ENCODE measurements at regions not wholly inside any gene's neighbourhood (a gene's known extent, or its start where the extent isn't known, plus 50 kb on each side); places are given as distances from the start of the nearest gene placed in this dataset.

GRCh38 chr3:132242790-132243189, 74.4 kb upstream of the ACP3 start (continued):
- no peak for TF ChIP-seq MTA3 (CRISPR knock-in tag; IDR thresholded peaks at IDR 0.05)

- Histone ChIP-seq H3K27ac (ENCODE audit: extremely low read length, insufficient read depth, low read length) (no peak overlapping the region), H3K4me1 (ENCODE audit: insufficient read depth, low read length) (no peaks in the 10 kb centered on the region), H4K20me1 (ENCODE audit: insufficient read depth, low read length) (no peaks in the 10 kb centered on the region), H3K9ac (ENCODE audit: insufficient read depth, low read depth, low read length) (no peak overlapping the region), H3K4me3 (replicated peaks in 1 of 3; ENCODE audit: insufficient read depth in 1 of 3, low read depth in 2 of 3, low read length in 3 of 3) (no peak overlapping the region), H3K9me3 (ENCODE audit: low read length) (no peaks in the 10 kb centered on the region), H3K4me2 (ENCODE audit: low read depth, low read length) (no peak overlapping the region), H3K36me3 (replicated peaks in 1 of 2; ENCODE audit: control insufficient read depth in 1 of 2, insufficient read depth in 2 of 2, low read length in 2 of 2) (no peaks in the 10 kb centered on the region), H2AFZ (ENCODE audit: low read length) (no peak overlapping the region), H3K79me2 (ENCODE audit: insufficient read depth, low read length) (no peaks in the 10 kb centered on the region), H3K27me3 (ENCODE audit: control insufficient read depth in 1 of 2, insufficient read depth in 2 of 2, low read length in 2 of 2) (peaks cover 1 to 2% of the 10 kb centered on the region in 2 experiments; a peak in 2 of 5 replicates)
- ATAC-seq (no peak), FAIRE-seq (no peak), DNase-seq (ENCODE audit: low spot score) (no peak)
- intact Hi-C loops (cut with micrococcal nuclease; ENCODE audit: unreplicated experiment): no loop called here
- in situ Hi-C loops (cut with HindIII; ENCODE audit: extremely low pct_ligation_motif_present, low pct_unique_long_range_greater_than_20kb): no loop called here
- CTCF ChIA-PET (ENCODE audit: low intra/inter-chr PET ratio, low total read pairs): no interaction called here
- POLR2A ChIA-PET: no interaction called here
- BruUV-seq (replicated peaks): no TSS peak
- 36% methylated on average over 3 of the region's 3 CpGs for WGBS (ENCODE audit: low lambda C conversion rate)
- TF ChIP-seq MTF2 (CRISPR knock-in tag; IDR thresholded peaks at IDR 0.05; ENCODE audit: borderline replicate concordance): no peak
- TF ChIP-seq FOXA1 (IDR thresholded peaks at IDR 0.05): no peak
- no peak for TF ChIP-seq FOXA1 (CRISPR knock-in tag; IDR thresholded peaks at IDR 0.05)
Measured at GRCh38 chr3:132245552-132246142, 71.6 kb upstream of the ACP3 start.

- CTCF ChIA-PET (ENCODE audit: low intra/inter-chr PET ratio, low total read pairs): no interaction called here
- DNase-seq (ENCODE audit: low spot score): no peak
- H3K27me3 ChIP-seq (ENCODE audit: control insufficient read depth in 1 of 2, insufficient read depth in 2 of 2, low read length in 2 of 2): peaks cover 1 to 2% of the 10 kb centered on the region in 2 experiments; a peak in 2 of 5 replicates
- 0% methylated on average over 2 of the region's 3 CpGs for WGBS (ENCODE audit: low lambda C conversion rate)
- H3K9me3 ChIP-seq (ENCODE audit: low read length): no peaks in the 10 kb centered on the region
- H3K79me2 ChIP-seq (ENCODE audit: insufficient read depth, low read length): no peaks in the 10 kb centered on the region
- no peak overlapping the region for H3K4me3 ChIP-seq (replicated peaks in 1 of 3; ENCODE audit: insufficient read depth in 1 of 3, low read depth in 2 of 3, low read length in 3 of 3)
- no peak overlapping the region for H3K27ac ChIP-seq (ENCODE audit: extremely low read length, insufficient read depth, low read length)
- H3K9ac ChIP-seq (ENCODE audit: insufficient read depth, low read depth, low read length): no peak overlapping the region
- no peaks in the 10 kb centered on the region for H3K36me3 ChIP-seq (replicated peaks in 1 of 2; ENCODE audit: control insufficient read depth in 1 of 2, insufficient read depth in 2 of 2, low read length in 2 of 2)
- H2AFZ ChIP-seq (ENCODE audit: low read length): no peak overlapping the region
- POLR2A ChIA-PET: no interaction called here
- FAIRE-seq: no peak
- no peak for TF ChIP-seq ZBTB3 (CRISPR knock-in tag; IDR thresholded peaks at IDR 0.05; ENCODE audit: borderline replicate concordance, low read depth)
- H3K4me2 ChIP-seq (ENCODE audit: low read depth, low read length): no peak overlapping the region
- no peaks in the 10 kb centered on the region for H4K20me1 ChIP-seq (ENCODE audit: insufficient read depth, low read length)
- in situ Hi-C loops (cut with HindIII; ENCODE audit: extremely low pct_ligation_motif_present, low pct_unique_long_range_greater_than_20kb): no loop called here
- H3K4me1 ChIP-seq (ENCODE audit: insufficient read depth, low read length): no peaks in the 10 kb centered on the region
- no peak for ATAC-seq
- BruUV-seq (replicated peaks): no TSS peak
- intact Hi-C loops (cut with micrococcal nuclease; ENCODE audit: unreplicated experiment): no loop called here
Measured at GRCh38 chr3:132246212-132246611, 71.0 kb upstream of the ACP3 start.

All from HepG2 (cell line).